ENCODE measurements at regions not wholly inside any gene's neighbourhood (a gene's known extent, or its start where the extent isn't known, plus 50 kb on each side); places are given as distances from the start of the nearest gene placed in this dataset.

DNA sequence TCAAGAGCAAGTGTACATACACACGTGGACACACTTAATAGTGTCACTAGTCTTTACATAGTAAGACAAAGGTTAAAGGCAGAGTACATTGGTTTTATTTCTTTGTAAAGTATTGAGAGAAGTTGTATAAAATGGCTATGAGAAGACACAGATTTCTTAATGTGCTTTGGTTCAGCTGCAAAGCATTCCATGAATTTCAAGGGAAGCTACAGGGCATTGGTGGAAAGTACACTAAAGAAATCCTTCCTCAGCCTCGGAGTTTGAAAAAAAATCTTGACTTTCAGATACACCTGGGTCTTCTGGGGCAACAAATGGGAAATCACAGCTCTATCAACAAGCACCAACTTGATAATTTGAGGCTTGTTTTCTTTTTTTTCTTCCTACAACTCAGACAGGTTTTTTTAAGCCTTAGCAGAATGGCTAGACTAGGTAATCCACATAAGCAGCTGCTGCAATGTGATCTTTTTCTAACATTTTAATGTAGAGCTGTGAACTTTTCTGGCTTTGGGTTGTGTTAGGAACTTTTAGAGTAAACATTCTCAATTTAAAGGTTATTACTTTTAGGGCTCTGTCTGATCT lies 140.4 kb upstream of the FST start:
- DNase-seq (ENCODE audit: low read depth), result no peak

DNA sequence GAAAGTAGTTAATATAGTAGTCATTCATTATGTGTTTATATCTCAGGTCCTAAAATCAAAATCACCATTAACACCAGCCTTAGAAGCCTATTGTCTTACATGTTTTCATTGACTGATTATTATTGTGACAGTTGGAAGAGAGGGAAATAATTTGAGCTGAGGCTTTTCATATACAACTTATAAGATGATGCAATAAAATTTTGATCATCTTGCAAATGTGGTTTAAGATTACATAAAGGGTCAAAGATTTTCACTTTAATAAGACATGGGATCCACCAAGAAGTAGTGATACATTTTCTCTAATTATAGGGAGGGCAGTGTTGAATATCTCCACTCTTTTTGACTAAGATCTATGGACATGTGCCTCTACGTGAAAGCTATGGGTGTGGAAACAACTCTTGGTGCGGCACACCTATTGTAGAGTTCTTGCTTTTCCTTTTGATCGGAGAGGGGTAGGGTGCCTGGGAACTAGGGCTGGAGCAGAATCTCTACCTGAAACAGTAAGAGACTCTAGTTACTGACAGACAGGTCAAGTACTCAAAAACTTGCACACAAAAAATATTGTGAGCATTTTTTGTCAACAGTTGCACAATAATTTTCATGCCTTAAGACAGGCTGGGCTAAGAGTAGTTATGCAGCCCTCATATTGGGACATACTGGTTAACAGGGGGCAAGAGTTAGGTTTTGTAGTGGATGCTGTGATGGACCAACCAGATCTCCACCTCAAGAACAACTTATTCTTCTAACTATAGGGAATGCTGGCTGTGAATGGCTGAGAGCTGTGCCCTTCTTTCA lies 139.3 kb upstream of the FST start:
- TF ChIP-seq, protein P1, sequence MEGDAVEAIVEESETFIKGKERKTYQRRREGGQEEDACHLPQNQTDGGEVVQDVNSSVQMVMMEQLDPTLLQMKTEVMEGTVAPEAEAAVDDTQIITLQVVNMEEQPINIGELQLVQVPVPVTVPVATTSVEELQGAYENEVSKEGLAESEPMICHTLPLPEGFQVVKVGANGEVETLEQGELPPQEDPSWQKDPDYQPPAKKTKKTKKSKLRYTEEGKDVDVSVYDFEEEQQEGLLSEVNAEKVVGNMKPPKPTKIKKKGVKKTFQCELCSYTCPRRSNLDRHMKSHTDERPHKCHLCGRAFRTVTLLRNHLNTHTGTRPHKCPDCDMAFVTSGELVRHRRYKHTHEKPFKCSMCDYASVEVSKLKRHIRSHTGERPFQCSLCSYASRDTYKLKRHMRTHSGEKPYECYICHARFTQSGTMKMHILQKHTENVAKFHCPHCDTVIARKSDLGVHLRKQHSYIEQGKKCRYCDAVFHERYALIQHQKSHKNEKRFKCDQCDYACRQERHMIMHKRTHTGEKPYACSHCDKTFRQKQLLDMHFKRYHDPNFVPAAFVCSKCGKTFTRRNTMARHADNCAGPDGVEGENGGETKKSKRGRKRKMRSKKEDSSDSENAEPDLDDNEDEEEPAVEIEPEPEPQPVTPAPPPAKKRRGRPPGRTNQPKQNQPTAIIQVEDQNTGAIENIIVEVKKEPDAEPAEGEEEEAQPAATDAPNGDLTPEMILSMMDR (conservative IDR thresholded peaks at IDR 0.05; ENCODE audit: low read depth, low read length), result no peak
- no peak overlapping the region for H3K4me3 ChIP-seq (ENCODE audit: low read depth, low read length)
- DNase-seq (ENCODE audit: low read depth), result no peak

More for the DNA sequence above, 140.4 kb upstream of the FST start:
- TF ChIP-seq, protein P1 (conservative IDR thresholded peaks at IDR 0.05; ENCODE audit: low read depth, low read length), result no peak
- H3K4me3 ChIP-seq (ENCODE audit: low read depth, low read length), result no peak overlapping the region

DNA sequence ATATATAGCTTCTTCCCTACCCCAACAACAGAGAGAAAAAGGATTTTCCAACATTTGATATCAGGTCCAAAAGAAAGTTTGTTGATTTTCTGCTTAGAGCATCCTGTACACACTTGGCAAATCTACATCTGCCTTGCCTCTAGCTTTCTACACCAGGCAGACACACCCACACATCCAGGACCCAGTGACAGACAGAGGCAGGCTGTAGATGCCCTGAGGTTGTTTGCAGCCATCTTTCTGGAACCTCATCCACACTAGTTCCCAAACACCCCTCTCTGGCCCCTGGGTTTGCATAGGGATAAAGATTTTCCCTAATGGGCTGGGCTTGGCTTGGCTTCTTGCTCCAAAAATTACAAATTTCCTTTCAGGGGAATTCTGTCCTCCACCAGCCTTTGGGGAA lies 138.2 kb upstream of the FST start:
- TF ChIP-seq, protein P1 (conservative IDR thresholded peaks at IDR 0.05; ENCODE audit: low read depth, low read length), result no peak
- no peak overlapping the region for H3K4me3 ChIP-seq (ENCODE audit: low read depth, low read length)
- no peak for DNase-seq (ENCODE audit: low read depth)

DNA sequence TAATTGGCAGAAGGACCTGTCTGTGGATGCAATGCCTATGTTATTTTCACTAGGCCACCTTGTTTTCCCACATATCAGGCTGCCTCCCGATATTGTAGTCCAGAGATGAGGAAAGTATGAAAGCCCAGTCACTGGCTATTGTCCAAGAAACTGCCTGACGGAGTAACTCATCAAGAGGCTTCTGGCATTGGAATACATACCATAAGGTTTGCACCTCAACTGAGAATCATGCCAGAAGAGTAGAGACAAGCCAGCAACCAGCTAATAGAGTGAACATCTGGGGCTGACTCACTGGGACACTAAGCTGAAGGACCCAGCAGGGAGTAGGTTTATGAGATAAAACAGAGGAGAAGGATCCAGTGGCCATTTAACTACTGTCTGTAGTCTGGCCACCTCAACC lies 137.2 kb upstream of the FST start:
- no peak overlapping the region for H3K4me3 ChIP-seq (ENCODE audit: low read depth, low read length)
- DNase-seq (ENCODE audit: low read depth), result no peak
- TF ChIP-seq, protein P1 (conservative IDR thresholded peaks at IDR 0.05; ENCODE audit: low read depth, low read length), result no peak

DNA sequence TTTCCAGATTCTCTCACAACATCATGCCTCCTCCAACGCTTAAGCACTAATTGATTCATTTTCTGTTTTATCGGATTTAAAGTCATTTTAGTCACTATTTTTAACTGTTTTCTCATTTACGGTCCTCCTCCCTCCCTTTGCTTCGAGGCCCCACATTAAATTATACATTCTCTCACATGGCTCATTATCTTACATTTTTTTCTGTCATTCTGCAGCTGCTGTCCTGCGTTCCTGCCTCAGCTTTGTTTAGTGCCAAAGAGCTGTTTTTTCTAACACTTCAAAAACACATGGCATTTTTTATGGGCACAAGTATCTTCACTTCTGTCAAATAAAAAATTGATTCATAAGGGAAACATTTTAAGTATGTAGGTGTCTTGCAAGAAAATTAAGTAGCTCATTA lies 130.1 kb upstream of the FST start:
- H3K4me3 ChIP-seq (ENCODE audit: low read depth, low read length), result no peak overlapping the region
- TF ChIP-seq, protein P1 (conservative IDR thresholded peaks at IDR 0.05; ENCODE audit: low read depth, low read length), result no peak
- no peak for DNase-seq (ENCODE audit: low read depth)

DNA sequence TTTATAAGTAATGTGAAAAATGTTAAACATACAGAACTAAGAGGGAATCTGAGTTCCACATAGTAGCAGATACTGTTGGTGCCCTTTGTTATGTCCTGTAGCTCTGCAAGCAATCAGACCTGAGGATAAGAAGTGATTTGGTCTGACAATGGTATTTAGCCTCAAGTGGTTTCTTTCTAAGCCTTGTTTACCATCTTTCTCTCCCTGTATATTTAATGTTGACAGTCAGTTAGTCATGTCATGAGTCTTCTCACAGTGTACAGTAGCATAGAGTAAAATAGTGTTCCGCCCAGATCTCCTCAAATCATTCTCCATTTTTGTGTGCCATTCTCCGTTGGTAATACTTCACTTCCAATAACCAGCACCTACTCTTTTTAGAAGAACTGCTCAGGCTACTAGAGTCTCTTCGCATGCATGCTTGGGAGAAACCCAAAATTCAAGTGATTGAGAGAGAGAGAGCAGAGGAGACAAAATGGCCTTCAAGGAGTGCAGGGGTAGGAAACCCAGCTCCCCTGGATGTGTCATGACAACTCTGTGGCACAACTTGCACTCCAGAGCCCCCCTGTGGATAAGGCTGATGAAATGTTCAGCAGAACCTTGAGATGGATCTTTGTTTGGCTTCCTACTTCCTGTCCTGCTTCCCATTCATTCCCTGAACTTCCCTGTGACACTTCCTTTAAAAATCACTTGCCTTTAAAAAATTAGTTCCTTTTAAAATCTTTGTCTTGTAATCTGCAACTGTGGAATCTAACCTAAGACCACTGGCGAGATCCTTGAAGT lies 129.2 kb upstream of the FST start:
- DNase-seq (ENCODE audit: low read depth), result no peak
- TF ChIP-seq, protein P1 (conservative IDR thresholded peaks at IDR 0.05; ENCODE audit: low read depth, low read length), result peak; percentile 14

More for the DNA sequence above, 129.2 kb upstream of the FST start:
- H3K4me3 ChIP-seq (ENCODE audit: low read depth, low read length), result no peak overlapping the region

Data from epithelial cell of proximal tubule (primary cell).